Activated CD4-positive, alpha-beta T cell treated with anti-CD3 and anti-CD28 coated beads, Interleukin-2, amount 50 U/mL, for 16 hours (primary cell): ENCODE measurements at regions not wholly inside any gene's neighbourhood (a gene's known extent, or its start where the extent isn't known, plus 50 kb on each side); places are given as distances from the start of the nearest gene placed in this dataset.
"Not testable (repeated sequence)": the region's sequence is repeated elsewhere in the genome, so short reads cannot be mapped to it uniquely, and the experiment has no call there.

ENCODE experiments used
- DNase-seq: peaks from one replicate; pipeline ENCODE4 v3.0.0-alpha.2; 2020

DNA sequence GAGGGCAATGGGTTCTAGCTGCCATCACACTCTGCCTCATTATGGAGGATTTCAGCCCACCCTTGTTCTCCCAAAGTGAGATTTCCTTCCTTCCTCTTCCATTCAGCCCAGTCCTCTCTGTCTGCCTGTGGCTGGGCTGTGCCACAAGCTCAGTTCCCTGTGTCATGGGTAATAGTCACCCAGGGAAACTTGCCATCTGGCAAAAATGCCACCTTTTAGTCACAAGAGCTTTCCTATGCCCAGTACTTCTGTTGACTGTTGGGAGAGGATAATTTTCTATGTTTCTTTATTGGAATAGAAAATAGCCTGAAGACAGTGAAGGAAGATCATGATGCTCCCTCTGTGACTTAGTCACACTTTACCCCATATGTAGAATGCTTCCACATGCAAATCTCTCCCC, 71.4 kb downstream of the TLR4 start:
- DNase-seq, result no peak

DNA sequence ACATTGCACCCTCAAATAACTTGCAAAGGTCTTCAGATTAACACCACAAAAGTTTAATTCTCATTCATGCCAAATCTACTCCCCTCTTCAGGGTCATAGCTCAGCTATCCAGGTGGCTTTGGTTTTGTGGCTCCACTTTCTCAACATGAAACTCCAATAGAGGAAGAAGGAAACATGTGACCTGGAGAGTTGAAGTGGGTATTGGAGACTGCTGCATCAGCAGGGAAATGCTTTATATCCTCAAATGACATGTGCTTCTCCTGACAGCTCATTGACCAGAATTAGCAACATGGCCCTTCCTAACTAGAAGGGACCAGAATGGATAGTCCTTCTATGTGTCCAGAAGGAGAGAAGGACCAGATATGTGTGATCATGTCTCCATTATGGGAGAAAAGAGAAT, 73.6 kb downstream of the TLR4 start:
- no peak for DNase-seq

DNA sequence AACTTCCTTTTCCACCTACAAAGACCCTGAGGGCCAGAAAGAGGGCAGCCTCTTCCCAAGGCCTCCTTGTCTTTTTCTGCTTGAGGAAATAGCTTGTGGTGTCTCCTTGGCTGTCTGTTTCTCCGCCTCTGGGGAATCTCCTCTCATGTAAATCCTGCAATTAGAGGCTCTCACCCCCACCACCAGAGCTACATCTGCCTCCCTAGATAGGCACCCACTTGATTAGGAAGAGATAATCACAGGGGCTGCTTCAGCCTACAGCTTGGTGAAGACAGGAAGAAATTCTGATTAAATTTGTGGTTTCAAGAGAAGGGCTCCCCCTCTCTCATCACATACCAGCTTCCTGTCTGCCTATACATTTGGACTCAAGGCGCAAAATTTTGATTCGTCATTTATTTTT, 75.6 kb downstream of the TLR4 start:
- DNase-seq, result no peak

- peak; percentile 65 for DNase-seq
Measured at GRCh38 chr9:117782931-117783788, 79.0 kb downstream of the TLR4 start.

GRCh38 chr9:117783828-117784227, 79.6 kb downstream of the TLR4 start:
- DNase-seq, result peak; percentile 44

GRCh38 chr9:117784996-117785395, 80.8 kb downstream of the TLR4 start:
- no peak for DNase-seq

GRCh38 chr9:117787746-117788145, 83.5 kb downstream of the TLR4 start:
- DNase-seq, result no peak

GRCh38 chr9:117795271-117795670, 91.1 kb downstream of the TLR4 start:
- DNase-seq, result no peak

DNA sequence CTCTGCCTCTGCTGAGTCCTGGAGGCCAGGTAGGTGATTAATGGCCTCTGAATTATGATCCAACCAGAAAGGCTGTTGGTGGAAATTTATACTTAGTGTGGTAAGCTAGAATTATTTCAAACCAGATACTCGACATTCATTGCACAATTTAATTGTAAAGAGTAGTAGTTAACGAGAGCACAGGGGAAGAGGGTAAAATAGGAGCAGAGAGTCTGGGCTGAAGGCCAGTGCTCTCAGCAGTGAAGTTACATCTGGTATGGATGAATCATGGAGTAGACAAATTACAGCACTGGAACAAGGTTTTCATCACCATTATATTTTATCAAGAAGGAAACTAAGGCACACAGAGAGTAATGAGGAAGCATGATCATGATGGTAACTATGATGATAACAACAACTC, 92.5 kb downstream of the TLR4 start:
- no peak for DNase-seq

GRCh38 chr9:117800389-117800788, 96.2 kb downstream of the TLR4 start:
- DNase-seq, result no peak

DNA sequence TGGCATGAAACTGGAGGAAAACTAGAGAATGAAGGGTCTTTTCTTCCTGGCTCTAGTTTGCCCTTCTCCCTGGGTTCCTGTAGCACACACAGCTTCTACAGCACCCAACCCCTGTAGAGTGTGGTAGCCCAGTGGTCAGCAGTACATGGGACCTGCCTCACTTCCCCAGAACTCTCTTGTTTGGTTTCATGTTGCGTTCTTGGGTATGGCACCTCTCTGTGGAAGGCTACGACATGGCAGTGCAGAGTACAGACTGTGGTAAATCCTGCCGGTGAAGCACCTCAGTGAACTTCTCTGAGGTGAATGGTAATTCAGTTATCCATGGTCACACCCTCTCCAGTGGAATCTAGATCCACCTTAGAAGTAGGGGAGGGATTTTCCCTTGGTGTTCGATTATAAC, 105.5 kb downstream of the TLR4 start:
- no peak for DNase-seq

GRCh38 chr9:117815315-117815714, 111.1 kb downstream of the TLR4 start:
- DNase-seq, result no peak

GRCh38 chr9:117815948-117816347, 111.7 kb downstream of the TLR4 start:
- no peak for DNase-seq

DNA sequence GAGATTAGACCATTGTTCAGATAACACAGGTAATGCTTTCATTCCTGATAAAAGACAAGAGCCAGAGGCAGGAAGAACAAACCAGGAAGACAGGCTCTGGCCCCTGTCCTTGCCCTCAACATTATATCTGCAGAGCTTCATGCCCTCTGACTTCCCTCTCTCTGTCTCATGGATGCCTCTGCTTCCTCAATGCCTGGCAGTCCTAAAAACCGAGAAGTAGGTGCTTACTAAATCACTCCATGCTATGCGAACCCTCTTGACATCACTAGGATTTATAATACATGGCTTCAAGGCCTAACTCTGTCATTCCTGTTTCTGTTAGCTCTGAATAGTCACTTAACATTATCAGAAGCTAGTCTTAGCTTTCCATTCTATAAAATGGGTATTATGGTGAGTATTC, 117.8 kb downstream of the TLR4 start:
- DNase-seq, result no peak

- no peak for DNase-seq
Measured at GRCh38 chr9:117823576-117823975, 119.4 kb downstream of the TLR4 start.

- peak; percentile 62 for DNase-seq
Measured at GRCh38 chr9:117825609-117826347, 121.6 kb downstream of the TLR4 start.

DNA sequence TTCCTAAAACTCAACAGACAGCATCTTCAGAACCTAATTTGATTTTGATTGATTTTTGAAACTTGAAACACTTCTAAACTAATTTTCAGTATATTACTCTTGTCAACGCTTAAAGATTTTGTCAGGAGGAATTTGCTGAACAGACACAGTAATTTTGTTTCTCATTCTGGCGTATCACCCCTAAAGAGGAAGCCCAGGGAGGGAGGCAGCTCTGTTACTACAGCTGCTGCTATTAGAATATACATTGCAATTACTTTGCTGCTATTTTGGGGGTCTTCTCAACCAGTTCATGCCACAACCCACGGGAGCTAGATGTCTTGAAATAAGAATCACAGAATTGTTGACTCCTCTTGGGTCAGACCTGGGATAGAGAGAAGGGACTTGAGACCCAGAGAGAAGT, 122.6 kb downstream of the TLR4 start:
- no peak for DNase-seq

GRCh38 chr9:117827456-117827855, 123.3 kb downstream of the TLR4 start:
- no peak for DNase-seq

GRCh38 chr9:117828466-117828865, 124.3 kb downstream of the TLR4 start:
- no peak for DNase-seq

DNA sequence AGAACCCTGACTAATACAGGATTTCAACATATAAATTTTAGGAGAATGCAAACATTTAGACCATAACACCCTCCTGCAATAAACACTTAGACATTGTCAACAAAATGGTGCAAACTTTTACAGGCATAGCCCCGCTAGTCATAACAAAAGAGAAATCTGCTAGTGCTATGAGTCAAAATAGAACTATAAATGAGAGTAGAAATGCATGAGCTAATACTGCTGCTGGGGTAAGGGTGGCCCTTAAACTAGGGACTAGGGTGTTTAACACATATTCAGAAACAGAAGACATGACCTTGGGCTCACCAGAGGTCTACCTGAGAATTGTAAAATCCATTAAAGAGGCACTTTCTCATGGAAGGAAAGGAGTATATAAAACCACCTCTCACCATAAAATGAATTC, 131.6 kb downstream of the TLR4 start:
- peak; percentile 67 for DNase-seq

DNA sequence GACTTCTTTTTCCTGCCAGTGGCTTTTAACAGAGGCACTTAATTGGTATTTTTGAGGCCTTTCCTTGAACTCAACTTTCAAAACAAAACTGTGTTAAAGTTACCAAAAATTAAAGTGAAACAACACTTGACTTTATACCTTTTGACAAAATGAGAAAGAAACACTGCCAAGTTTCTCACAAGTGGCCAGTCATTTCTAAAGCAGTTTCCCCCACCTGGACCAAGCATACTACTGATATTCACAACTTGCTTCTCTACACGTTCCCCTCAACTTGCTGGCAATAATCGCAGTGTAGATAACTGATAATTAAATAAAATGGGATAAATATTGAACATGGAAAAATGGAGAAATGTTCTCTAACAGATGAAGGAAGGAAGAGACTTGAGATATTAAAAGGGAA, 135.7 kb downstream of the TLR4 start:
- DNase-seq, result peak; percentile 10

DNA sequence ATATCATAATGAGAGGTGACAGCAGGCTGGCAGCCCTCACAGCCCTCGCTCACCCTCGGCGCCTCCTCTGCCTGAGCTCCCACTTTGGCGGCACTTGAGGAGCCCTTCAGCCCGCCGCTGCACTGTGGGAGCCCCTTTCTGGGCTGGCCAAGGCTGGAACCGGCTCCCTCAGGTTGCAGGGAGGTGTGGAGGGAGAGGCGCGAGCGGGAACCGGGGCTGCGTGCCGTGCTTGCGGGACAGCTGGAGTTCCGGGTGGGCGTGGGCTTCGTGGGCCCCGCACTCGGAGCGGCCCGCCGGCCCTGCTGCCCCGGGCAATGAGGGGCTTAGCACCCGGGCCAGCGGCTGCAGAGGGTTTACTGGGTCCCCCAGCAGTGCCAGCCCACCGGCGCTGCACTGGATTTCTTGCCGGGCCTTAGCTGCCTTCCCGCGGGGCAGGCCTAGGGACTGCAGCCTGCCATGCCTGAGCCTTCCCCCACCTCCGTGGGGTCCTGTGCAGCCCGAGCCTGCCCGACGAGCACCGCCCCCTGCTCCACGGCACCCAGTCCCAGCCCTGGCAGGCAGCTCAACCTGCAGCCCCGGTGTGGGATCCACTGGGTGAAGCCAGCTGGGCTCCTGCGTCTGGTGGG, 147.7 kb downstream of the TLR4 start:
- DNase-seq, result not testable (repeated sequence)

DNA sequence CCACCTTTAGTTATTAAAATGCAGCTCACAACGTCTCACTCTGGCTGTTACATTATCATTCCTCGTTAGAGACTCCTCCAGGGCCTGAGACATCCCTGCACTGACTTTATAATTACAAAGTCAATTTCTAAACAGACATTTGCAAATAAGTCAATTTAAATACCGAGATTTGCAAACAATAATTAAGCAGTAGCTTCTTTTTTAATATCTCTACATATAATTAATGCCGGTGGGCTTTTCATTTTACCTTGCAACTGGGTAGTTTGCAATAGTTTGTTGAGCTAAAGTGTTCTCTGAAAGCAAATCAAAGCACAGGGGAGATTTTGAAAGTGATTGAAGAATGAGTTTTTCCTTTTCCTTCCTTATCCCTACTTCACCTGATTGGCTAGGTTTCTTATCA, 154.4 kb downstream of the TLR4 start:
- DNase-seq, result no peak

DNA sequence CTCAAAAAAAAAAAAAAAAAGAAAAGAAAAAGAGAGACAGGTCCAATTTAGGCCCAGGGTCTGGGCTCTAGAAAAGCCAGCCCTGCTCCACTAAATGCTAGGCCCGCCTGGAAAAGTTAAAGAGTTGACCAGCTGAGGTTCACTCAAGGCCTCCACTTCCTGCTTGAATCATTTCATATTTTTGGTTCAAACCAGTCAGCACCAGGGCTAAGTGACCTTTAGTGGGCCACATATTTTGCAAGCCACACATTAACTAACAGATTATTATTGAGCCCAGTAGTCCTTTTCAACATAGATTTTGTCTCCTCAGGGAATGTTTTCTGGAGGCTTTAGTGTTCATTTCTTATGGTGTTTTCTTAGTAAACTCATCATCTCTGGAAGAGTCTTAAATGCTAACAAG, 156.6 kb downstream of the TLR4 start:
- no peak for DNase-seq
